ENCODE measurements at regions not wholly inside any gene's neighbourhood (a gene's known extent, or its start where the extent isn't known, plus 50 kb on each side); places are given as distances from the start of the nearest gene placed in this dataset.

DNA sequence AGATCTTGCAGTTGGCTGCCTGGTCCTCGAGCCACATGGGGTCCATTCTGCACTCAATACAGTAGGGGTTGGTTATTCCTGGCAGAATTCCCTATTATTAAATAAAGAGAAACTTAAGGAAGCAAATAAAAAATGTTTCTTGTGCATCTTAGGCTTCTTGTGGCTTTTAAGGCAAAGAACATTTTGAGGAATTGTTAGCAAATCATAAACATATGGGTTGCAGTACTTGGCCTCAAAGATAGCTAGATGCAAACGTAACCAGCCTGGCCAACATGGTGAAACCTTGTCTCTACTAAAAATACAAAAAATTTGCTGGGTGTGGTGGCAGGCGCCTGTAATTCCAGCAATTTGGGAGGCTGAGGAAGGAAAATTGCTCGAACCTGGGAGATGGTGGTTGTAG, 50.8 kb upstream of the KCNA5 start:
- Histone ChIP-seq H3K4me1 (ENCODE audit: control insufficient read depth, low read depth, low read length) (no peaks in the 10 kb centered on the region), H3K27ac (ENCODE audit: low read depth, low read length) (no peak overlapping the region), H3K4ac (ENCODE audit: low read depth, low read length) (no peak overlapping the region), H2BK15ac (replicated peaks; ENCODE audit: low read depth) (no peak overlapping the region), H3K27me3 (ENCODE audit: insufficient read depth, low read length, poor library complexity) (no peaks in the 10 kb centered on the region), H3K79me1 (ENCODE audit: low read length) (no peaks in the 10 kb centered on the region), H3K79me2 (ENCODE audit: control insufficient read depth, insufficient read depth, low read length) (no peaks in the 10 kb centered on the region), H4K5ac (ENCODE audit: low read length) (no peak overlapping the region), H4K8ac (ENCODE audit: low read depth, low read length) (no peak overlapping the region), H3K4me2 (ENCODE audit: low read length) (no peak overlapping the region), H2AK5ac (ENCODE audit: low read length) (no peak overlapping the region), H2BK5ac (ENCODE audit: low read length) (no peak overlapping the region), H3K4me3 (ENCODE audit: low read length) (no peak overlapping the region), H3K56ac (ENCODE audit: low read length) (no peak overlapping the region), H3K18ac (ENCODE audit: low read length) (no peak overlapping the region), H3K36me3 (ENCODE audit: control insufficient read depth, insufficient read depth, low read length) (no peaks in the 10 kb centered on the region), H2BK120ac (ENCODE audit: low read depth, low read length) (no peak overlapping the region), H3K9ac (ENCODE audit: low read length) (no peak overlapping the region), H3K23ac (ENCODE audit: low read length) (no peak overlapping the region)
- no CpG with 5 or more reads among the region's 4 CpGs for WGBS (ENCODE audit: extremely low coverage, insufficient coverage, low lambda C conversion rate)
- DNase-seq, result no peak

Data from mesendoderm (in vitro differentiated cells).